GM19035 (cell line): ENCODE measurements at regions not wholly inside any gene's neighbourhood (a gene's known extent, or its start where the extent isn't known, plus 50 kb on each side); places are given as distances from the start of the nearest gene placed in this dataset.

Source experiments
- ATAC-seq: cut with Tn5 transposase; IDR thresholded peaks from one replicate; pipeline ENCODE4 v1.9.1; 2021; ENCODE audit not compliant: unreplicated experiment

- ATAC-seq, result no peak
These were observed 50.6 kb upstream of the UQCRFS1 start for GRCh38 chr19:29263305-29264135.

- ATAC-seq, result no peak
These were observed 51.9 kb upstream of the UQCRFS1 start for GRCh38 chr19:29264897-29265296.

GRCh38 chr19:29265436-29265835, 52.5 kb upstream of the UQCRFS1 start:
- no peak for ATAC-seq

GRCh38 chr19:29266001-29266400, 53.0 kb upstream of the UQCRFS1 start:
- ATAC-seq, result no peak

GRCh38 chr19:29266603-29267002, 53.7 kb upstream of the UQCRFS1 start:
- ATAC-seq, result no peak

GRCh38 chr19:29267701-29268100, 54.8 kb upstream of the UQCRFS1 start:
- ATAC-seq, result no peak

- no peak for ATAC-seq
These were observed 55.2 kb upstream of the UQCRFS1 start for GRCh38 chr19:29268103-29268502.

GRCh38 chr19:29268721-29269393, 55.9 kb upstream of the UQCRFS1 start:
- ATAC-seq, result no peak

GRCh38 chr19:29269641-29270040, 56.7 kb upstream of the UQCRFS1 start:
- no peak for ATAC-seq

GRCh38 chr19:29271341-29271740, 58.4 kb upstream of the UQCRFS1 start:
- no peak for ATAC-seq

GRCh38 chr19:29271911-29272310, 59.0 kb upstream of the UQCRFS1 start:
- no peak for ATAC-seq

- no peak for ATAC-seq
These were observed 60.2 kb upstream of the UQCRFS1 start for GRCh38 chr19:29273000-29273640.

- ATAC-seq, result no peak
These were observed 62.3 kb upstream of the UQCRFS1 start for GRCh38 chr19:29275266-29275665.

- ATAC-seq, result peak; percentile 98
These were observed 64.2 kb upstream of the UQCRFS1 start for GRCh38 chr19:29277102-29277501.

- ATAC-seq, result no peak
These were observed 65.8 kb upstream of the UQCRFS1 start for GRCh38 chr19:29278716-29279115.

GRCh38 chr19:29283366-29283765, 70.4 kb upstream of the UQCRFS1 start:
- no peak for ATAC-seq

GRCh38 chr19:29285187-29285687, 72.3 kb upstream of the UQCRFS1 start:
- ATAC-seq, result no peak

- ATAC-seq, result no peak
These were observed 72.9 kb upstream of the UQCRFS1 start for GRCh38 chr19:29285878-29286277.

GRCh38 chr19:29287061-29287460, 74.1 kb upstream of the UQCRFS1 start:
- no peak for ATAC-seq

GRCh38 chr19:29288256-29288655, 75.3 kb upstream of the UQCRFS1 start:
- no peak for ATAC-seq

GRCh38 chr19:29289020-29289419, 76.1 kb upstream of the UQCRFS1 start:
- ATAC-seq, result no peak

- ATAC-seq, result no peak
These were observed 77.9 kb upstream of the UQCRFS1 start for GRCh38 chr19:29290853-29291252.
